HEK293T (cell line): ENCODE measurements at regions not wholly inside any gene's neighbourhood (a gene's known extent, or its start where the extent isn't known, plus 50 kb on each side); places are given as distances from the start of the nearest gene placed in this dataset.

Experiments
- CTCF ChIA-PET: fragments of 350-600 bp; formaldehyde crosslinking; extraction: SDS; loops from one replicate; lab custom pipeline; 2021; ENCODE audit warnings: antibody characterized with exemption, inconsistent platforms; lab: Yijun Ruan, JAX
- POLR2A ChIA-PET: fragments of 350-600 bp; formaldehyde crosslinking; extraction: SDS; loops from one replicate; lab custom pipeline; 2020; ENCODE audit warnings: antibody characterized with exemption, inconsistent platforms; lab: Yijun Ruan, JAX
- DNase-seq: peaks from one replicate; pipeline ENCODE4 v3.0.0; 2012; ENCODE audit warnings: mixed read lengths; ENCODE audit errors: extremely low spot score
- ARNT ChIP-seq: fragments of 450-650 bp; IDR thresholded peaks from 2 replicates; pipeline ENCODE4 v1.6.1; 2017; ENCODE audit warnings: mild to moderate bottlenecking
- BHLHE40 ChIP-seq: fragments of 450-650 bp; IDR thresholded peaks from 2 replicates; pipeline ENCODE4 v1.6.1; 2016; ENCODE audit warnings: mild to moderate bottlenecking, moderate library complexity, borderline replicate concordance
- CTBP1 ChIP-seq: fragments of 450-650 bp; IDR thresholded peaks from 2 replicates; pipeline ENCODE4 v1.6.1; 2016; ENCODE audit warnings: borderline replicate concordance
- ELF4 ChIP-seq: fragments of 450-650 bp; IDR thresholded peaks from 2 replicates; pipeline ENCODE4 v1.6.1; 2017; ENCODE audit warnings: antibody characterized with exemption
- FOXA1 ChIP-seq: fragments of 450-650 bp; IDR thresholded peaks from 2 replicates; pipeline ENCODE4 v1.6.1; 2016; ENCODE audit warnings: mild to moderate bottlenecking
- FOXK2 ChIP-seq: fragments of 450-650 bp; IDR thresholded peaks from 2 replicates; pipeline ENCODE4 v1.6.1; 2016; ENCODE audit warnings: mild to moderate bottlenecking
- FOXM1 ChIP-seq: fragments of 450-650 bp; IDR thresholded peaks from 2 replicates; pipeline ENCODE4 v1.6.1; 2017; ENCODE audit warnings: mild to moderate bottlenecking, borderline replicate concordance
- HDGF ChIP-seq: fragments of 450-650 bp; IDR thresholded peaks from 2 replicates; pipeline ENCODE4 v1.6.1; 2017; ENCODE audit warnings: antibody characterized with exemption, borderline replicate concordance
- L3MBTL2 ChIP-seq: fragments of 450-650 bp; conservative IDR thresholded peaks from 2 replicates; pipeline ENCODE4 v1.6.1; 2016; ENCODE audit warnings: mild to moderate bottlenecking
- LEF1 ChIP-seq: fragments of 450-650 bp; IDR thresholded peaks from 2 replicates; pipeline ENCODE4 v1.6.1; 2017; ENCODE audit warnings: mild to moderate bottlenecking, borderline replicate concordance
- NFRKB ChIP-seq: fragments of 450-650 bp; IDR thresholded peaks from 2 replicates; pipeline ENCODE4 v1.6.1; 2016; ENCODE audit warnings: mild to moderate bottlenecking, moderate library complexity
- SP1 ChIP-seq: fragments of 450-650 bp; IDR thresholded peaks from 2 replicates; pipeline ENCODE4 v1.6.1; 2017
- SUZ12 ChIP-seq: fragments of 450-650 bp; IDR thresholded peaks from 2 replicates; pipeline ENCODE4 v1.6.1; 2016; ENCODE audit warnings: mild to moderate bottlenecking
- TARDBP ChIP-seq: fragments of 450-650 bp; IDR thresholded peaks from 2 replicates; pipeline ENCODE4 v1.6.1; 2016
- ZNF384 ChIP-seq: fragments of 450-650 bp; IDR thresholded peaks from 2 replicates; pipeline ENCODE4 v1.6.1; 2016
- TF ChIP-seq, protein P1 (sequence below): fragments of 450-650 bp; IDR thresholded peaks from 2 replicates; pipeline ENCODE4 v1.6.1; 2016

DNA sequence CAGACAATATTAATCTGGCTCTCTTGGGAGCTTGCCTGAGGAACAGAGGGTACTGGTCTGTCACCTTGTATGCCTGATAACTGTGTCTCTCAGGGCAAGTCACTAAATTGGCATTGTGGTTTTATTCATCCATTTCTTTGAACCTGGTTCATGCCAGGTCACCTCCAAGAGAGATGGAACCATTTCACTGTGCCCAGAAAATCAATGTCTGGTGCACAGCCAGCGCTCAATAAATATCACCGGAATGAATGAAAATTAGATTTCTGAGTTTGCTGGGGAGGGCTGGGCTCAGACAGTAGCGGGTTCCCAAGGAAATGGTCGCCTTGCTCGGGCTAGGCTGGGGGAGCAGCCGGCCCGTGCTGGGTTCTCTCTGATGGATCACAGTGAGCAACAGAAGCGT is 64.1 kb upstream of the BAIAP2L1 start:
- no peak for DNase-seq
- no peak for TF ChIP-seq CTBP1
- TF ChIP-seq, protein P1, sequence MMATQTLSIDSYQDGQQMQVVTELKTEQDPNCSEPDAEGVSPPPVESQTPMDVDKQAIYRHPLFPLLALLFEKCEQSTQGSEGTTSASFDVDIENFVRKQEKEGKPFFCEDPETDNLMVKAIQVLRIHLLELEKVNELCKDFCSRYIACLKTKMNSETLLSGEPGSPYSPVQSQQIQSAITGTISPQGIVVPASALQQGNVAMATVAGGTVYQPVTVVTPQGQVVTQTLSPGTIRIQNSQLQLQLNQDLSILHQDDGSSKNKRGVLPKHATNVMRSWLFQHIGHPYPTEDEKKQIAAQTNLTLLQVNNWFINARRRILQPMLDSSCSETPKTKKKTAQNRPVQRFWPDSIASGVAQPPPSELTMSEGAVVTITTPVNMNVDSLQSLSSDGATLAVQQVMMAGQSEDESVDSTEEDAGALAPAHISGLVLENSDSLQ, result no peak
- ChIA-PET POLR2A (no interaction called here), CTCF (no interaction called here)

DNA sequence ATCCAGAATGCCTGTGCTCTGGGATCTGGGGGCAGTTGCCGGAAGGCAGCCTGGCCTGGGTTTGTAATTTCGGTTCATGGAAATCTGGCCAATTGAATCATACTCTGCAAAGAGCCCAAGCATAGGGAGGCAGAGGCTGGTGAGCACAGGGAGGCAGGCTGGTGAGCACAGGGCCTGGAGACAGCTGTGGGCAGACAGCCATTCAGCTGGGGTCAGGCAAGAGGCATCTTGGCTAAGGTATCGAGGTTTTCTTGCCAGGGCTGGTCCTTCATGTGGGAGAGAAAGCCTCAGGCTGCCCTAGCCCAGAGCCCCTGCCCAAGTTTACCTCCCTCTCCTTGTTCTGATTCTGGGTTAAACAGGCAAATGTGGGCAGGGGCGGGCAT is 63.7 kb upstream of the BAIAP2L1 start:
- no peak for DNase-seq
- ChIA-PET POLR2A (no interaction called here), CTCF (no interaction called here)

DNA sequence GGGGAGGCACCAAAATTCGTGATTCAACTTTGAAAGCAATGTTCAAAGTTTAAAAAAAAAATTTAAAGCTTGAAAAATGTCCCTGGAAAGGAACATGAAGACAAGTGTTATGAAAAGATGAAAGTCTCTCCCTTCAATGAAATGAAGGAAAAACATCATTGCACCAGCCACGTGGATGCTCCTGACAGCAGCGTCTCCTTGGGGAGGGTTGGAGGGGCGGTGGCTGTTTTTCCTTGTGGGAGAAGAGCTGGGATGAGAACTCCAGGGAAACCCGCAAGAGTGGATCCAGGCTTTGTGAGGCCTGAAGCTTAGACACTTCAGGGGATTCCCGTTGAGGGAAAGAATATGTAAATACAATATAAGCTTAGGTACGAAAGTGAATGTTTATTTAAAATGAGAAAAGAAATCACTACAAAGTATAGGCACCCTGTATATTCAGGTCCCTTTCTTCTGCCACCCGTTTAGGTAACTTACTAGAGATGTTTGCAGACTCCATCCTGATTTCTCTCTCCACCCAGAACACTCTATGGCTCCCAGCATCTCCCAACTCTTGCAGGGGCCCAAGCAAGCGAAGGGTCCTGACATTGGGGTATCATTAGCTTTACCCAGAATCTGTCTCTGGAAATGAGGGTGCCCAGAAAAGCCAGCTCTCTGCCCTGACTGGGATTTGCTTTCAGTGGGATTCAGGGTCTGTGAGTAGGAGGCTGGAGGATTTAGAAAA is 63.1 kb upstream of the BAIAP2L1 start:
- CTCF ChIA-PET, result no interaction called here
- TF ChIP-seq ZNF384 (no peak), SP1 (no peak), CTBP1 (no peak), HDGF (no peak), ELF4 (no peak), TARDBP (no peak), FOXA1 (no peak), BHLHE40 (no peak), FOXM1 (no peak), LEF1 (no peak), SUZ12 (no peak), NFRKB (no peak), FOXK2 (no peak), L3MBTL2 (no peak), ARNT (no peak)
- TF ChIP-seq, protein P1, result no peak
- DNase-seq, result no peak
- POLR2A ChIA-PET, result no interaction called here

More for the DNA sequence above, 63.7 kb upstream of the BAIAP2L1 start:
- TF ChIP-seq NFRKB (no peak), FOXK2 (no peak), ELF4 (no peak), BHLHE40 (no peak), FOXA1 (no peak), SP1 (no peak), SUZ12 (no peak), CTBP1 (no peak), LEF1 (no peak), FOXM1 (no peak), HDGF (no peak), ZNF384 (no peak), L3MBTL2 (no peak), TARDBP (no peak), ARNT (no peak)
- TF ChIP-seq, protein P1, result no peak

DNA sequence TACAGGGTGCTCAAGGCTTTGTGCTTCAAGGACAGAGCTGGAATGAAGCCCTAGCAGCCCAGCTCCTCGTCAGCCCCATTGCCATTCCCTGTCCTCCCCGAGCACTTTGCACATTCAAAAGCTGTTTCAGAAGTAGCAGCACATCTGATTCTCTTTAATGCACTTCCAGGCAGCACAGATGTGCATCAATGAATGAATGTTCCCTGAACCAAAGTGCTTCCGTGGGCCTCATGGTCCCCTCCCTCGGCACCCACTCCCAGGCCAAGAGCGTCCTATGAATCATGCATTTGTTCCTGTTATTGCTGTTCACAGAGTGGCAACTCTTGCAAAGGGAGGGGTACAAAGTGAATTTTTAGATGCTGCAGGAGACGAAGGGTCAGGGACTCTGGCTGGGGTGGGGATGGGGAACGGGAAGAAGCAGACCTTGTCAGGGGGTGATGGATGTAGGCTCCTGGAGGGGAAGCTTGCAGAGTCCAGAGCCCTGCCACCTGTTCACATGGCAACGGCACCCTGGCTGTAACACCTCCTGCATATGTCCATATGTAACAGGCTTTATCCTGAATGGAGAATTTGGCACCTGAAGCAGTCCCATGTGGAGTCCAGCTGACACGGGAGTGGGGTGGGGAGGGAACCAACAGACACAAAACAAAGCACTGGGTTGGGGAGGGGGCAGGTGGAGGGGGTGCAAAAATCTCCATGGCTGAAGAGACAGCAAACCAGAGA is 62.2 kb upstream of the BAIAP2L1 start:
- no peak for DNase-seq
- ChIA-PET CTCF (no interaction called here), POLR2A (no interaction called here)
- TF ChIP-seq ELF4 (no peak), BHLHE40 (no peak), FOXM1 (no peak), FOXA1 (no peak)

DNA sequence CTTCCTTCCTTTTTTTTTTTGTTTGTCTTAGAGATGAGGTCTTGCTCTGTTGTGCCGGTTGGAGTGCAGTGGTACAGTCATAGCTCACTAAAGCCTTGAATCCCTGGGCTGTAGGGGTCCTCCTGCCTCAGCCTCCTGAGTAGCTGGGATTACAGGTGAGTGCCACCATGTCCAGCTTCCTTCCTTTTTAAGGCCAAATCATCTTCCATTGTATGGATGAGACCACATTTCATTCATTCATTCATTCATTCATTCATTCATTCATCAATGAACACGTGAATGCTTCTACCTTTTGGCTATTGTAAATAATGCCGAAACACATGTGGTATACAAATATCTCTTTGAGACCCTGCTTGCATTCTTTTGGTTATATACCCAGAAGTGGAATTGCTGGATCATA is 60.0 kb upstream of the BAIAP2L1 start:
- ChIA-PET POLR2A (no interaction called here), CTCF (no interaction called here)
- TF ChIP-seq BHLHE40 (no peak), L3MBTL2 (no peak), FOXA1 (no peak), ARNT (no peak), HDGF (no peak), SP1 (no peak), TARDBP (no peak)
- no peak for DNase-seq

DNA sequence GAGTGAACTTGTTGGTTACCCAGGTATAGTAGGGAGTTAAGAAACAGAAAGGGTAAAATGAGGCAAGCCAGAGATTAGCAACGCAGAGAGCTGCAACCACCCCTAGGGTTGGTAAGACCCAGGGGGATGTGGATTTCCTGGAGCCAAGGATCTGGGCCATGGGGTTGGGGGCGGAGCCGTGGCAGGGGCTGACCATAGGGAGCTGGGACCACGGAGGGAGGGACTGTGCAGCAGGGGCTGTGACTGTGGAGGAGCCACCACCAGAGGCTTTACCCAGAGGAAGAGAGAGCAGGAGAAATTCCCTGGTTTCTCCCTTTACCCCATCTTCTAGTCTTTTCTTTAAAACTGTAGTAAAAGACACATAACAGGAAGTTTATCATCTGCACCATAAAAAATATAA is 58.6 kb upstream of the BAIAP2L1 start:
- DNase-seq, result no peak
- ChIA-PET CTCF (no interaction called here), POLR2A (no interaction called here)
- no peak for TF ChIP-seq HDGF
- TF ChIP-seq ARNT, result no peak
- TF ChIP-seq, protein P1, result no peak
